Thymus (tissue), 11 donors: ENCODE measurements at regions not wholly inside any gene's neighbourhood (a gene's known extent, or its start where the extent isn't known, plus 50 kb on each side); places are given as distances from the start of the nearest gene placed in this dataset.
"Not testable (repeated sequence)": the region's sequence is repeated elsewhere in the genome, so short reads cannot be mapped to it uniquely, and the experiment has no call there.

Source experiments
- DNase-seq, 9 donors: peaks; one replicate each; pipeline ENCODE4 v3.0.0-alpha.2; 2013; ENCODE audit warnings: low spot score in 9 of 9, low read depth in 6 of 9, missing footprints in 1 of 9
- H3K27ac ChIP-seq, 2 donors: one replicate each; pipeline ENCODE4 v1.5.1; 2013; ENCODE audit warnings: control low read depth in 1 of 2, low read depth in 1 of 2, low read length in 1 of 2, mild to moderate bottlenecking in 1 of 2, moderate library complexity in 1 of 2
- H3K27me3 ChIP-seq, 2 donors: one replicate each; pipeline ENCODE4 v1.5.1; 2013; ENCODE audit warnings: low read length in 1 of 2; ENCODE audit not compliant: control insufficient read depth in 2 of 2, insufficient read depth in 1 of 2
- H3K36me3 ChIP-seq, 2 donors: one replicate each; pipeline ENCODE4 v1.5.1; 2013; ENCODE audit warnings: low read length in 1 of 2, mild to moderate bottlenecking in 1 of 2, moderate library complexity in 1 of 2; ENCODE audit not compliant: control insufficient read depth in 2 of 2, insufficient read depth in 2 of 2
- H3K4me1 ChIP-seq, 2 donors: one replicate each; pipeline ENCODE4 v1.5.1; 2013; ENCODE audit warnings: low read length in 2 of 2; ENCODE audit not compliant: control insufficient read depth in 2 of 2, insufficient read depth in 2 of 2
- H3K4me3 ChIP-seq, 2 donors: one replicate each; pipeline ENCODE4 v1.5.1; 2013; ENCODE audit warnings: low read length in 2 of 2, control low read depth in 1 of 2, mild to moderate bottlenecking in 1 of 2
- H3K9me3 ChIP-seq, 2 donors: one replicate each; pipeline ENCODE4 v1.5.1; 2013; ENCODE audit warnings: low read length in 1 of 2, mild to moderate bottlenecking in 1 of 2; ENCODE audit not compliant: control insufficient read depth in 2 of 2, insufficient read depth in 1 of 2
- WGBS: extraction: QIAGEN DNeasy Blood & Tissue Kit; methylation state at CpG from one replicate; pipeline ENCODE4 v1.1.7; 2013; 5-methylcytosine and 5-hydroxymethylcytosine counted together
- donor health status: healthy.

DNA sequence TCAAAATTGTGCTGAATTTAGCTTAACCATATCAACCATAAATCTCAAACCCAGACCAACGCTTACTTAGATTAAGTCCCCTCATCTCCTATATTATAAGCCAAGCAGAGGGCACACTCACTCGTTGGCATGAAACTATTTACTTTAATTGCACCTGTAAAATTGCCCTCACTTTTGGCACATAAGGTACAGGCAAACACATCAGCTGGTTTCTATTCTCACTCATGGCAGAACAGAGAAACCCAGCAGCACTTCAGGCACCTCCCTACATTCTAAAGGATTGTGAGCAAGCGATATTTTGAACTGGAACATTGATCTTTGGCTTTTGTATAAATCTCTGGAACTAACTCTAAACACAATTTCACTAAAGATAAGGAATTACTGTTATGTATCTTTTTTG lies 845.6 kb upstream of the CDH6 start:
- Histone ChIP-seq H3K4me1 (no peaks in the 10 kb centered on the region), H3K36me3 (no peaks in the 10 kb centered on the region), H3K27me3 (no peaks in the 10 kb centered on the region), H3K27ac (no peak overlapping the region), H3K9me3 (peaks cover 0 to 2% of the 10 kb centered on the region in 2 donors), H3K4me3 (no peak overlapping the region)
- WGBS: 90% methylated on average over 3 of the region's 3 CpGs
- DNase-seq: no peak

DNA sequence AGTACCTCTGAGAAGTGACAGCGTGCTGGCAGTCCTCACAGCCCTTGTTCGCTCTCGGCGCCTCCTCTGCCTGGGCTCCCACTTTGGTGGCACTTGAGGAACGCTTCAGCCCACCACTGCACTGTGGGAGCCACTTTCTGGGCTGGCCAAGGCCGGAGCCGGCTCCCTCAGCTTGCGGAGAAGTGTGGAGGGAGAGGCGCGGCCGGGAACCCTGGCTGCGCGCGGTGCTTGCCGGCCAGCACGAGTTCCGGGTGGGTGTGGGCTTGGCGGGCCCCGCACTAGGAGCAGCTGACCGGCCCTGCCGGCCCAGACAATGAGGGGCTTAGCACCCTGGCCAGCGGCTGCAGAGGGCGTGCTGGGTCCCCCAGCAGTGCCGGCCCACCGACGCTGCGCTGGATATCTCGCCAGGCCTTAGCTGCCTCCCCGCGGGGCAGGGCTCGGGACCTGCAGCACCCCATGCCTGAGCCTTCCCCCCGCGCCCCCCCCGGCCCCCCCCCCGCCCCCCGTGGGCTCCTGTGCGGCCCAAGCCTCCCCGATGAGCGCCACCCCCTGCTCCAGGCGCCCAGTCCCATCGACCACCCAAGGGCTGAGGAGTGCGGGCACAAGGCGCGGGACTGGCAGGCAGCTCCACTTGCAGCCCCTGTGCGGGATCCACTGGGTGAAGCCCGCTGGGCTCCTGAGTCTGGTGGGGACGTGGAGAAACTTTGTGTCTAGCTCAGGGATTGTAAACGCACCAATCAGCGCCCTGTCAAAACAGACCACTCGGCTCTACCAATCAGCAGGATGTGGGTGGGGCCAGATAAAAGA lies 847.7 kb upstream of the CDH6 start:
- not testable (repeated sequence) for H3K36me3 ChIP-seq, H3K27ac ChIP-seq, H3K4me3 ChIP-seq, H3K4me1 ChIP-seq, H3K27me3 ChIP-seq, H3K9me3 ChIP-seq, DNase-seq
- 76% methylated on average over 50 of the region's 50 CpGs for WGBS

DNA sequence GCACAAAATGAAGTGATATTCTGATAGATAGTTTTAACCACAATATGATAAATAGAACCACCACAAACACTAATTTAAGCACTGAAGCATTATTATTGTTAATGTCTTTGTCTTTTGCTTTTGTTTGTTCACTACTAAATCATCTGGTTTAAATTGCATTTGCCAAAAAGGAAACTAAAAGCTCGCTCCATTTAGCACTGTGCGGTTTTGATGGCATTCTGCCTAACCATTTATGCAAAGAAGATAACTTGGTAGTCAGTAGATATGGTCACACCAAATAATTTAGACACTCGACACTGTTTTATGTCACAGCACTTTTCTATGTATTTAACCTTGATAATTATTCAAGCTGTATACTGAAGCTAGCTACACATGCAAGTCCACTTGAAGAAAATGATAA lies 849.8 kb upstream of the CDH6 start:
- WGBS: 90% methylated on average over 3 of the region's 3 CpGs
- Histone ChIP-seq H3K36me3 (no peaks in the 10 kb centered on the region), H3K4me3 (no peak overlapping the region), H3K27ac (no peak overlapping the region), H3K27me3 (no peaks in the 10 kb centered on the region), H3K4me1 (no peaks in the 10 kb centered on the region), H3K9me3 (peaks cover 0 to 2% of the 10 kb centered on the region in 2 donors)
- no peak for DNase-seq

DNA sequence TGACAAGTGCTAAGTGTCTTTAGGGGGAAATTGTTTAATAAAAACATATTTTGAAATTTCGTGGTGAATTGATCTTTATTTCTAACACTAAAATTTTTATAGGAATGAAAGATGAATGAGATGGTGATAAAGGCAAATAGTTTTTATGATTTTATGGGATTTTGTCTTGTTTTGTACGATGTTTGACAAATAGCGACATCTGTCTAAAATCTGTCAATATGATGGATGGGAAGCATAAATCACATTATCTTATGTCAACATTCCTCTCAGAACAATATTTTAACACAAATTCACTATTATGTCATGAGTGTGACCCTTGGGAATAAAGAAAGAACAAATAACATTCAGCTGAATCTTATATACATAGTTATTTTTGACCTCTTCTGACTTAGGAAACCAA lies 852.0 kb upstream of the CDH6 start:
- H3K4me3 ChIP-seq: no peak overlapping the region
- peaks cover 0 to 2% of the 10 kb centered on the region in 2 donors for H3K9me3 ChIP-seq
- 75% methylated on average over 3 of the region's 3 CpGs for WGBS

DNA sequence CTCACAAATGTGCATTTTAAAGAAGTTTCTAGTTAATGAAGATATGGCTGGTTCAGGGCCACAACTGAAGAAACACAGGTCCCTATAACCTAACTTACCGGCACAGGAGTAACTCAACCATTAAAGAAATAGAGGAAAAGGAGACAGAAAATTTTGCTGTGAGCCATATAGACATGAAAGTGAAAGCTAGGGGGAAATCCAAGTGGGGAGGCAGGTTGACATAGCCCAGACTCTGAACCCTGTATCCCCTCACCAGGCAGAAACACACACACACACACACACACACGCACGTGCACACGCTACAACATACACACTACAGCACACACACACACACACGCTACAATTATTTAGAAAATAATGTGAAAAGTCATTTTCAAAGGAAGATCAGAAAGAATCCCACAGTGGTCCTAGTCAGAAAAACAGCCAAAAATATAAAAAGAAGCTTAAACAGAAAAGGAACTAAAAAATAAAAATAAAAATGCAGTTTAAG lies 856.4 kb upstream of the CDH6 start:
- no peaks in the 10 kb centered on the region for H3K27me3 ChIP-seq
- no peak for DNase-seq
- H3K27ac ChIP-seq: no peak overlapping the region
- H3K9me3 ChIP-seq: no peaks in the 10 kb centered on the region
- H3K4me3 ChIP-seq: no peak overlapping the region
- H3K4me1 ChIP-seq: no peaks in the 10 kb centered on the region
- H3K36me3 ChIP-seq: no peaks in the 10 kb centered on the region
- 93% methylated on average over 5 of the region's 5 CpGs for WGBS

More for the DNA sequence above, 852.0 kb upstream of the CDH6 start:
- Histone ChIP-seq H3K4me1 (no peaks in the 10 kb centered on the region), H3K36me3 (no peaks in the 10 kb centered on the region), H3K27me3 (no peaks in the 10 kb centered on the region), H3K27ac (no peak overlapping the region)
- no peak for DNase-seq

DNA sequence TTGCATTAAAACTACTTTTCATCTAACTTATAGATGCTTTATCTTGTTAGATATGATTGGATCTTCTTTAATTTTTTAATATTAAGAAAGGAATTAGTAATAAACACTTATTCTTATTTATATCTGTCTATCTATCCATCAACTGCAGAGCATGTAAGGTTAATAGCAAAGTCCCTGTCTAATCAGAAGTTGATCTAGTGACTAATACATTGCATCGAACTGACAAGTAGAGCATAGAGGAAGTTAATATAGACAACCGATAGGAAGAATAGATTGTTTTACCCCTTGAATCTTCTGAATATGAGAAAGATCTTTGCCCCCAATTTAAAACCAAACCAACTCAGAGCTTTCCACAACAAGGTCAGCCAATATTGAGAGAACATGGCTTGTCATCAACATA lies 862.0 kb upstream of the CDH6 start:
- Histone ChIP-seq H3K4me3 (no peak overlapping the region), H3K27me3 (no peaks in the 10 kb centered on the region), H3K9me3 (no peaks in the 10 kb centered on the region), H3K4me1 (no peaks in the 10 kb centered on the region), H3K27ac (no peak overlapping the region), H3K36me3 (no peaks in the 10 kb centered on the region)
- 96% methylated on average over 2 of the region's 2 CpGs for WGBS
- DNase-seq: no peak

DNA sequence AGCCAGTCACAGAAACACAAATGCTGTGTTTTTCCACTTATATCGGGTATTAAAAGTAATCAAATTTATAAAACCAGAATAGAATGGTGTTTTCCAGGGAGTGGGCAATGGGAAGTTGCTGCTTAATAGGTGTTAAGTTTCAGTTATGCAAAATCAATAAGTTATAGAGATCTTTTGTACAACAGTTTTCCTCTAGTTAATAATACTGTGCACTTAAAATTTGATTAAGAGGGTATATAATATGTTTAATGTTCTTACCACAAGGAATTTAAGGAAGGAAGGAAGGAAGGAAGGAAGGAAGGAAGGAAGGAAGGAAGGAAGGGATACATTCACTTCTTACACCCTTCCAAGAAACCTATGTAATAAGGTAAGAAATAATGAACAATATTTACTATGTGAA lies 867.7 kb upstream of the CDH6 start:
- WGBS: 97% methylated on average over 1 of the region's 1 CpG
- DNase-seq: no peak
- no peak overlapping the region for H3K27ac ChIP-seq

DNA sequence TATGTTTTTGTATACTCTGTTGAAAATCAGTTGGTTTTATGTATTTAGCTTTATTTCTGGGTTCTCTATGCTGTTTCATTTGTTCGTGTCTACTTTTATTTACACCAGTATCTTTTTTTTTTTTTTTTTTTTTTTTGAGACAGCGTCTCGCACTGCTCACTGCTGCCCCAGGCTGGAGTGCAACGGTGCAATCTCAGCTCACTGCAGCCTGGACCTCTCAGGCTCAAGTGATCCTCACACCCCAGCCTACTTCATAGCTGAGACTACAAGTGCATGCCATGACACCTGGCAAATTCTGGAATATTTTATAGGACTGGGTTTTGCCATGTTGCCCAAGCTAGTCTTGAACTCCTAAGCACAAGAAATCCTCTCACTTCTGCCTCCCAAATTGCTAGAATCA lies 869.4 kb upstream of the CDH6 start:
- Histone ChIP-seq H3K27me3 (no peaks in the 10 kb centered on the region), H3K36me3 (no peaks in the 10 kb centered on the region), H3K9me3 (no peaks in the 10 kb centered on the region), H3K4me3 (no peak overlapping the region), H3K4me1 (no peaks in the 10 kb centered on the region), H3K27ac (no peak overlapping the region)
- WGBS: 70% methylated on average over 4 of the region's 4 CpGs
- no peak for DNase-seq

More for the DNA sequence above, 867.7 kb upstream of the CDH6 start:
- Histone ChIP-seq H3K4me1 (no peaks in the 10 kb centered on the region), H3K36me3 (no peaks in the 10 kb centered on the region), H3K9me3 (no peaks in the 10 kb centered on the region), H3K4me3 (no peak overlapping the region), H3K27me3 (no peaks in the 10 kb centered on the region)

DNA sequence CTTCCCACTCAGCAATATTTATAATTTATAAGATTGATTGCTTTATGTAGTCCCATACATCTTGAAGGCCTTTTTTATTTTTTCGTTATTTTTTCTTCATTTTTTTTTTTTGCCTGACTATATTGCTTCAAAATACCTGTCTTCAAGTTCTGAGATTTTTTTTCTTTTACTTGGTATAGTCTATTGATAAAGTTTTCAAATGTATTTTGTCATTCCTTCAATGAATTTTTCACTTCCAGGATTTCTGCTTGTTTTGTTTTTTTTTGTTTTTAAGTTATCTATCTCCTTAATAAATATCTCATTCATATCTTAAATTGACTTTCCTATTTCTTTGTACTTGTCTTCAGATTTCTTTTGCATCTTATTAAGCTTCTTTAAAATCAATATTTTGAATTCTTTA lies 905.6 kb upstream of the CDH6 start:
- Histone ChIP-seq H3K4me1 (no peaks in the 10 kb centered on the region), H3K27me3 (no peaks in the 10 kb centered on the region), H3K4me3 (no peak overlapping the region), H3K9me3 (peaks cover 0 to 10% of the 10 kb centered on the region in 2 donors), H3K27ac (no peak overlapping the region), H3K36me3 (no peaks in the 10 kb centered on the region)
- no peak for DNase-seq
- WGBS: 83% methylated on average over 1 of the region's 1 CpG
